Stimulated activated CD4-positive, alpha-beta T cell treated with anti-CD3 and anti-CD28 coated beads, Interleukin-2, amount 100 ng/mL, for 48 hours (primary cell): ENCODE measurements at regions not wholly inside any gene's neighbourhood (a gene's known extent, or its start where the extent isn't known, plus 50 kb on each side); places are given as distances from the start of the nearest gene placed in this dataset.

Experiments used
- DNase-seq, 2 donors: peaks; one replicate each; pipeline ENCODE4 v3.0.0-alpha.2; 2020

DNA sequence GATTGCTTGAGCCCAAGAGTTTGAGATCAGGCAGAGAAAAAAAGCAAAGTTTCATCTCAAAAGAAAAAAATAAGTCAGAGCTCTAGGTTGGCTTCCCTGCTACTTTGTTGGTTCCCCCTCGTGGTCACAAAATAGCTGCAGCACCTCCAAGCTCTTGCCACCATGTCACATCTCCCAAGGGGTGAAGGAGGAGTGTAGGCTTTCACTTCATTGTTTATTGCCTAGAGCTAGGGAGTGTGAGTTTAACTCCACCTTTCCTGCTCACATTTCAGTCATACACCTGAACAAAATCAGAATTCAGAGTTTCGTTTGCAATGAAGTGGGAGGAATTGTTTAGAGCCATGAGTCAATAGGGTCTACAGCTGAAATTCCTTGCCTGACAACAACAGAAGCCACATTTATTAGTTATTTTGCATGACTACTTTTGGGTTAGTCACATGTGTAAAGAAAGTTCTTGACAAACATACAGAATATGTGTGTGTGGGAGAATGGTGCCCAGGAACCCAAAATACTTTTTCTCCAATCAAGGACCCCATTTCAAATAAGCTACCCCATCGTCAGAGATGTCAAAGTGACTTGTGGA lies 56.2 kb upstream of the UFL1 start:
- no peak for DNase-seq

DNA sequence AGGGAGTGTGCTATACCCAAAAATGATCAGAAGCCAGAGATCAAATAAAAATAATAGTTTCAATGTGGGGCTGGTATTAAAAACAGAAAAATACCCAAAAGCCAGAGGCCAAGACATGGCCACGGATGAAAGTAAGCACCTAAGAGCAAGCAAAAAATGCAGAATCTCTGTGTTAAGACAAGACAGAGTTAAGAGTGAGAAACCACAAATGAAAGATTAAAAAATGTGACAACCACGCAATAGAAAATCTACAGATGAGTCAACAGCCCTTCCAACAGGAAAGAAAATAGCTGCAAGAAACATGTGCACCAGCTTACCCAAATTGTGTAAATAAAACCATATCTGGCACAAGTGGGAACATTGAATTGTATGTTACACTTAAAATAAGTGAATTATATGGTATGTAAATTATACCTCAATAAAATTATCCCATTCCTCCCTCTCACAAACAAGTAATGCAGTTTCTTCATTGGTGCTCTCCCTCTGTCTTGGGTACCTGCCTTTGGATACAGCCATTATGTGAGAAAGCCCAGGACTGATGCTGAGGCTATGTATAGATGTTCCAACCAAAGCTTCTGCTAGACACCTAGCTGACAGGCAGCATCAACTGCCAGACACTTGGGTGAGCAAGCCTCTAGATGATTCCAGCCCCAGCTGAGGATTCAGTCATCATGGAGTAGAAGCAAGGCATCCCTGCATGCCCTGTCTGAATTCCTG lies 55.3 kb upstream of the UFL1 start:
- no peak for DNase-seq

- no peak for DNase-seq
Observed at GRCh38 chr6:96467814-96468213, 53.8 kb upstream of the UFL1 start.

DNA sequence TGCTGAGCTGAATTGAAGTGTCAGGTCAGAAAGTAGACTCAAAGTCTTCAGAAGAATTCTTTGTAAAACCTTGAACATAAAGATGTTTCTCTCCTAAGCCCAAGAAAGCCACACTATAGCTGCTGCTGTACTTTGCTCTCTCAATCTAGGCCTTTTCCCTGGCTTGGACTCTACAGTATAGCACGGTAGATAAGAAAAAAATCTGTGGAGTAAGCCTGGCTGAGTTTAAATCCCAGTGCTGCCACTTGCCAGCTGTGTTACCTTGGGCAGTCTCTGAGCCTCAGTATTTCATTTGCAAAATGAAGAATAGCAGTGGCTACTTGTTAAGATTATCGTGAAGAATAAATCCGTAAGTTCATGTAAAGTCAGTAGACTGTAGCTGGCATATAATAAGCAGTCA lies 53.3 kb upstream of the UFL1 start:
- DNase-seq, result no peak

- DNase-seq, result no peak
Observed at GRCh38 chr6:96468681-96469224, 52.9 kb upstream of the UFL1 start.

DNA sequence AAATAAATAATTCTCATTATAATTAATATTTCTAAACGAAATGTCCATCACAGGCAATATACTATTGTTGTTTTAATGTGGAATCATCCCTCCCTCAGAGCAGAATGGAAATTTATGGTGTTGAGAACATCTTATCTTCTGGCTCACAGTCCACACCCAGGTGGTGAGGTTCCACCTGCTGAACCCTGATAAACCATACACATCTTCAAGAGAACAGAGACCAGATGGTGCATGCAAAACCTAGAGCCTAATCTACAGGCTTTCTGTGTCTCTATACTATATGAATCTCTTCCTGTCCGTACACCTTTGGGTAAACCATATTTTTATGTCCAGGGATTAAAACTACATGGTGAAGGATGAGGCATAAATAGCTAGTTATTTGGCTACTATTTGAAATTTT lies 52.3 kb upstream of the UFL1 start:
- DNase-seq, result no peak

GRCh38 chr6:96470296-96470695 lies 51.3 kb upstream of the UFL1 start:
- no peak for DNase-seq
